Retinal pigment epithelial cell (primary cell): ENCODE measurements at regions not wholly inside any gene's neighbourhood (a gene's known extent, or its start where the extent isn't known, plus 50 kb on each side); places are given as distances from the start of the nearest gene placed in this dataset.
A peak's percentile ranks its signal among the peaks of the same experiment; 100 is the strongest.

Experiments
- DNase-seq: peaks from one replicate; pipeline ENCODE4 v3.0.0-alpha.2; 2010; ENCODE audit warnings: low read depth
- H3K4me3 ChIP-seq: 2 replicates; pipeline ENCODE4 v1.5.1; 2011; ENCODE audit warnings: mild to moderate bottlenecking, low read length, control low read depth, moderate library complexity
- TF ChIP-seq, protein P1 (sequence below): conservative IDR thresholded peaks from 2 replicates; pipeline ENCODE4 v1.5.1; 2011; ENCODE audit warnings: low read depth, low read length, control low read depth, inconsistent platforms

DNA sequence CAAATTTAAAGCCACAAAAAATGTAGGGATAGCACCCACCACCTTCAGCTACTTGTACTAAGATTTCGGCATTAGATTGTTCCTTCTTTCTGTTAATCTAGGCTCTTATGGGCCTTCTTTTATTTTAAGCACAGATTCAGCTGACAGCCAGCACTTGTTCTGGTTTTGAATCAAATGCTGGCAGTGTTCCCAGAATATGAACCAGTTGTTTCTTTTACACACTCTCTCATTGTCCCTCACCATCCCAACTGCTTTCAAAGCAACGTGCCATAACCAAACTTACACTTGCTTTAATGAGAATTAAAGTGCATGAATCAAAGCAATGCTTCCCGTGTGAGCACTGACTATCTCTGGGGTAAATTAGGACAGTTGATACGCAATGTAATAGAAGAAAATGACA, 744.5 kb upstream of the FAM241A start:
- DNase-seq = peak; percentile 62
- TF ChIP-seq, protein P1, sequence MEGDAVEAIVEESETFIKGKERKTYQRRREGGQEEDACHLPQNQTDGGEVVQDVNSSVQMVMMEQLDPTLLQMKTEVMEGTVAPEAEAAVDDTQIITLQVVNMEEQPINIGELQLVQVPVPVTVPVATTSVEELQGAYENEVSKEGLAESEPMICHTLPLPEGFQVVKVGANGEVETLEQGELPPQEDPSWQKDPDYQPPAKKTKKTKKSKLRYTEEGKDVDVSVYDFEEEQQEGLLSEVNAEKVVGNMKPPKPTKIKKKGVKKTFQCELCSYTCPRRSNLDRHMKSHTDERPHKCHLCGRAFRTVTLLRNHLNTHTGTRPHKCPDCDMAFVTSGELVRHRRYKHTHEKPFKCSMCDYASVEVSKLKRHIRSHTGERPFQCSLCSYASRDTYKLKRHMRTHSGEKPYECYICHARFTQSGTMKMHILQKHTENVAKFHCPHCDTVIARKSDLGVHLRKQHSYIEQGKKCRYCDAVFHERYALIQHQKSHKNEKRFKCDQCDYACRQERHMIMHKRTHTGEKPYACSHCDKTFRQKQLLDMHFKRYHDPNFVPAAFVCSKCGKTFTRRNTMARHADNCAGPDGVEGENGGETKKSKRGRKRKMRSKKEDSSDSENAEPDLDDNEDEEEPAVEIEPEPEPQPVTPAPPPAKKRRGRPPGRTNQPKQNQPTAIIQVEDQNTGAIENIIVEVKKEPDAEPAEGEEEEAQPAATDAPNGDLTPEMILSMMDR = no peak

DNA sequence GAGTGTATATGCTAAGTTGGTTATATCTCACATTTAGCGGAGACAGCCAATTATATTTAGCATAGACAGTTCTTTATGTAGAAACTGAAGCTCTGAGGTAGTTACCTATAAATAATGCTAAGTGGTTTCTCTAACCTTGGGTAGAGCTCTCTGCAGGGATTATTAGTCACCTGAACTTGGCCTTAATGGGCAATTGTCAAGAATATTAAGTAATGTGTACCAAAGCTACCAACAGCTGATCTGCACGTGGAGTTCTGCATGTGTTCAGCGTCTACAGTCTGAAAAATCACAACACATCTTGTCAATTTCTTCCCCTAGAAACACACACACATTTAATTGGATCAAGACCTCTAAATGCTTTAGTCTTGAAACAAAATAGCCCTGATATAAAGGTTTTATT, 740.6 kb upstream of the FAM241A start:
- peak; percentile 39 for DNase-seq
- TF ChIP-seq, protein P1 = no peak
- no peak overlapping the region for H3K4me3 ChIP-seq

More for the DNA sequence above, 744.5 kb upstream of the FAM241A start:
- no peak overlapping the region for H3K4me3 ChIP-seq

DNA sequence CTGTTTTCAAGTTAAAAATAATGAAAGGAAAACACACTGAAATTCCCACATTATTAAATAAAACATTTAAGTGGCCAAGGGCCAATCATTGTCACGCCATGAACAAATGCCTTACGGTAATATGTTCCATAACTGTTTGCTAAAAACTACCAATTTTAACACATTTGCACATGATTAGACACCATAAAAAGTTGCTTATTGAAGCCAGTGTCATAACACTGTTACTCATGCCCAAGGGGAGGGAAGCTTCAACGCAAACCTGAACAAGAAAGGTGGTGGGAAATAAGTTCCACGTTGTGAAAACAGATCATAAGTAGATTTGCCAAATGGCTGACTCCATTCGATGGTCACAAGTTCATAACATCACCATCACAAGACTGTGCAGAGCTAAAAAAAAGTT, 739.3 kb upstream of the FAM241A start:
- H3K4me3 ChIP-seq = no peak overlapping the region
- TF ChIP-seq, protein P1 = no peak
- peak; percentile 26 for DNase-seq

DNA sequence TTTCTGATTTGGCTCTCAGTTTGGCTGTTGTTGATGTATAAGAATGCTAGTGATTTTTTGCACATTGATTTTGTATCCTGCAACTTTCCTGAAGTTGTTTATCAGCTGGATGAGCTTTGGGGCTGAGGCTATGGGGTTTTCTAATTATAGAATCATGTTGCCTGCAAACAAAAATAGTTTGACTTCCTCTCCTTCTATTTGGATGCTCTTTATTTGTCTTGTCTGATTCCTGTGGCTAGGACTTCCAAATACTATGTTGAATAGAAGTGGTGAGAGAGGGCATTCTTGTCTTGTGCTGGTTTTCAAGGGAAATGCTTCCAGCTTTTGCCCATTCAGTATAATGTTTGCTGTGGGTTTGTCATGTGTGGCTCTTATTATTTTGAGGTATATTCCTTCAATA, 734.7 kb upstream of the FAM241A start:
- no peak for DNase-seq
- no peak overlapping the region for H3K4me3 ChIP-seq
- TF ChIP-seq, protein P1 = no peak

DNA sequence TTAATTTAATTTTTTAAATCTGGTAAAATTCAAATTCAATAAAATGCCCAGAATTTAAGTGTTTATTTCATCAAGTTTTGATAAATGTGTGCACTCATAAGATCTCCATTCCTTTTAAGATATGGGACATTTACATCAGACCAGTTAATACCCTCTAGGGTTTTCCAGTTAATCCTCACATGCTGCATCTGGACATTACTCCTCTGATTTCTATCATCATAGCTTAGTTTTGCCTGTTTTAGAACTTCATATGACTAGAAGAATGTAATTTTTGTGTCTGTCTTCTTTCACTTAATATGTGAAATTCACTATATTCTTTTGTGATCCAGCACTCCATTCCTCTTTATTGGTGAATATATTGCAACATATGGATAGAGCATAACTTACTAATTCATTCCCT, 727.7 kb upstream of the FAM241A start:
- TF ChIP-seq, protein P1 = no peak
- no peak overlapping the region for H3K4me3 ChIP-seq
- no peak for DNase-seq

DNA sequence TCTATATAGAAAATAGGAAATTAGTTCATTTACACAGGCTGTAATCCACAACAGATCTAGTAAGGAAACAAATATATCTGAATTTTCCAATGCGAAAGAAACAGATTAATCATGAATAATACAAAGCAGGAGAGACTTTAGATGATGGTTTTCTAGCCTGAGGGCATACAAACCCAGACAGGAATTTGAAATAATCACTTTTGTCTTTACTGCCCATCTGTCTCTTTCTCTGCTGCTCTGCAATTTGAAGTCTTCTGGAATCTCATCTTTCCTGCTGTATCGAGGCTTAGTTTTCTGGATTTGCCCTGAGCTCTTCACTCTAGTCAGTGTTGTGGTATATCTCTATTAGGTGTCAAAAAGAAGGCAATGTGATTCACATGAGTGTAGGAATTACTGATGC, 711.8 kb upstream of the FAM241A start:
- H3K4me3 ChIP-seq = no peak overlapping the region
- DNase-seq = no peak
- TF ChIP-seq, protein P1 = no peak

DNA sequence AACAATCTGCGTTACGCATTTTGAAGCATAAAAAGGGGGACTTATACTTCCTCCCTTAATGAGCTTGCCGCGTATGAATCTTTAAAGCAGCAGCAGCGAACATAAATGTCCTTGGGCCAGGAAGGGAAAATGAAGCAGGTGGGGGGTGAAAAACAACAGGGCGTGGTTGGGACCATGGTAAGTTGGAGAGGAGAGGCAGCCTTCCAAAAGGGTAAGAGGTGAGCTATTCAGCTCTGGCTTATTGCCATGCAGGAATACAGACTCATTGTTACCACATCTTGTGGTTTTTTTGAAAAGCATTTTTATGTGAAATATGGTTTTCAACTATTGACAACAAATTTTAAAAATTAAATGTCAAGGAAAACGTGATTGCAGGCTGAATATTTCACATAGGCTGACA, 710.7 kb upstream of the FAM241A start:
- peak; percentile 10 for DNase-seq
- TF ChIP-seq, protein P1 = no peak
- no peak overlapping the region for H3K4me3 ChIP-seq
